ENCODE measurements at regions not wholly inside any gene's neighbourhood (a gene's known extent, or its start where the extent isn't known, plus 50 kb on each side); places are given as distances from the start of the nearest gene placed in this dataset.

DNA sequence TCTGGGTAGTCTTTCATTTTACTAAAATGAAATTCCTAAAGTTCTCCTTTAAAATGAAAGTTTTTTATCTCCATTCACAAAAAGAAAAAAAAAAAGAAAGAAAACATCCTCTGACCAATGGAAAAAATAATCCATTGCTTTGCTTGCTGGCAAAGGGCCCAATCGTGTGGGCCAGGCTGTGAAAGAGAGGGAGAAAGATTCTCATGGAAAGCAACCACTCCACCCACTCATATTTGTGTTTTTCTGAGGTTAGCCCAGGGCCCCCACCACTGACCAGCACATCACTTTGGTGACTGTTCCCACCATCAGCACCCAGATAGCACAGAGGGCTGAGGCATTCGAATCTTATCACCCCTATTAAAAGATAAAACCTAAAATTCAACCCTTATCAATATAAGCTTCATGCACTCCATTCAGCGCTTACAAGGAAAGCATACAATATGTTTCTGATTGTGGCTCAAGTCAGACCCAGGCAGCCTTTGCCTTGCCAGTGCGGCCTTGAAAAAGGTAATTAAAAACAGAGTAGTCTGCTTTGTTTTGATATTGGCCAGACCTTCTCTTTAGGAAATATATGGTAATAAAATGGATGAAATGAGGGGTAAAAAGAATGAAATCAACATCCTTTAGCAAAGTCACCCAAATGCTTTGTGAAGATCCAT lies 192.8 kb downstream of the ETS1 start:
- Histone ChIP-seq H3K9me3 (ENCODE audit: control insufficient read depth in 5 of 5, low read length in 5 of 5) (no peaks in the 10 kb centered on the region), H3K4me1 (ENCODE audit: control insufficient read depth in 5 of 5, insufficient read depth in 5 of 5, low read length in 5 of 5) (peaks cover 0 to 11% (median 9%) of the 10 kb centered on the region in 5 donors), H3K4me3 (ENCODE audit: low read depth in 1 of 5, low read length in 5 of 5) (no peak overlapping the region), H3K36me3 (ENCODE audit: control insufficient read depth in 5 of 5, insufficient read depth in 5 of 5, low read length in 5 of 5) (no peaks in the 10 kb centered on the region), H3K27me3 (ENCODE audit: control insufficient read depth in 5 of 5, insufficient read depth in 4 of 5, low read length in 5 of 5) (no peaks in the 10 kb centered on the region), H3K27ac (ENCODE audit: low read depth, low read length) (no peak overlapping the region), H3K9ac (ENCODE audit: low read length in 5 of 5) (no peak overlapping the region)

DNA sequence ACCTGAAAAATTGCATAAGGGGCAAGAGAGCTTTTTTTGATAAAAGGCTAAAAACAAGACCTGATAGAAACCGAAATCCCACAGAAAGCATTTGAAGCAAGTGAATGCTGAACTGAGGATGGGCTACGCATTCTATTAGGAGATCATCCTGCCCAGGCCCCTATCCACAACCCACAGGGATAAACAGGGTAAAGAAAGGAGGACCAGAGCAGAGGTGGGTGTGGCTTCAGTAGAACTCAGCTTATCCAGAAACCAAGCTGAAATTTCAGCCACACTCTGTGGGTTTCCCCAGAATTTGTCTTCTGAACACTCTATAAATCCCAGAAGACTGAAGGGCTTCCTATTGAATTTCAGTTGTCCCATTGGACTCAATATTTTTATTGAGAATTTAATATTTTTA lies 195.1 kb downstream of the ETS1 start:
- no peak overlapping the region for H3K27ac ChIP-seq (ENCODE audit: low read depth, low read length)
- H3K27me3 ChIP-seq (ENCODE audit: control insufficient read depth in 5 of 5, insufficient read depth in 4 of 5, low read length in 5 of 5) = no peaks in the 10 kb centered on the region
- no peaks in the 10 kb centered on the region for H3K9me3 ChIP-seq (ENCODE audit: control insufficient read depth in 5 of 5, low read length in 5 of 5)
- H3K4me1 ChIP-seq (ENCODE audit: control insufficient read depth in 5 of 5, insufficient read depth in 5 of 5, low read length in 5 of 5) = peaks cover 0 to 19% (median 4%) of the 10 kb centered on the region in 5 donors
- H3K36me3 ChIP-seq (ENCODE audit: control insufficient read depth in 5 of 5, insufficient read depth in 5 of 5, low read length in 5 of 5) = no peaks in the 10 kb centered on the region
- no peak overlapping the region for H3K9ac ChIP-seq (ENCODE audit: low read length in 5 of 5)
- H3K4me3 ChIP-seq (ENCODE audit: low read depth in 1 of 5, low read length in 5 of 5) = no peak overlapping the region

DNA sequence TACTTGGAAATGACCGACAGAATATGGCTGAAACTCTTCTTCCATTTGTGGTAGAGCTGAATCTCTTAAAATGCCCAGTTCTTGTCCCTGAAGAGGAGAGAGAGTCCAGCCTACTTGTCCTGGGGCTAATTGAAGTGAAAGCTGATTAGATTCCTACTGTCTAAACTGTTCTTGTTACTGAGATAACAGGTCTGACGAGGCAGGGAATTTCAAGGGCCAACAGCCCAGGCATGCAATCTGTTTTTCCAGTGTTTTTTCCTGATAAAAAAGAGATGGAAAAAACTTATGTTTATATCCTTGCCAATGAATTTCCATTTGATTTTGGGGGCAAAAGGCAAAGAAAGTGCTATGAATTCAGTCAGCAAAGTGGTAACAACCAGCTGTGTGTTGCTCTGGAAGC lies 195.5 kb downstream of the ETS1 start:
- Histone ChIP-seq H3K27ac (ENCODE audit: low read depth, low read length) (no peak overlapping the region), H3K9me3 (ENCODE audit: control insufficient read depth in 5 of 5, low read length in 5 of 5) (no peaks in the 10 kb centered on the region), H3K9ac (ENCODE audit: low read length in 5 of 5) (no peak overlapping the region), H3K27me3 (ENCODE audit: control insufficient read depth in 5 of 5, insufficient read depth in 4 of 5, low read length in 5 of 5) (no peaks in the 10 kb centered on the region), H3K36me3 (ENCODE audit: control insufficient read depth in 5 of 5, insufficient read depth in 5 of 5, low read length in 5 of 5) (no peaks in the 10 kb centered on the region), H3K4me3 (ENCODE audit: low read depth in 1 of 5, low read length in 5 of 5) (no peak overlapping the region), H3K4me1 (ENCODE audit: control insufficient read depth in 5 of 5, insufficient read depth in 5 of 5, low read length in 5 of 5) (peaks cover 0 to 19% (median 4%) of the 10 kb centered on the region in 5 donors)

DNA sequence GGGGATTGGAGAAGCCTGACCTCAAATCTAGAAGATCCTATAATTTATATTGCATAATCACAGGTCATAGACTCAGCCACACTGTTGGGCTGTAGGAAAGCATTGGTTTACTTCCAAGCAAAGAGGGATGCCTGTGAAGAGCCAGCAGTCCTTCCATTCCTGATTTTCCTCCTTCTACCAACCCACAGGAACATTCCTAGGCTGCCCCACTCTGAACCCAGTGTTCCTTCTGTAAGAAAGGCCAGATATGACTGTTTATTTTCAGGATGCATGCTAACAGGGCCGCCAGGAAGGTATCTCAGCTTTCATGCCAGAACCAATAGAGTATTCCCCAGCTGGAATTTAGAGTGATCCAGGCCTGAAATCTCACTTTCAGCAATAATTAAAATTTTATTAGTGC lies 197.1 kb downstream of the ETS1 start:
- Histone ChIP-seq H3K4me1 (ENCODE audit: control insufficient read depth in 5 of 5, insufficient read depth in 5 of 5, low read length in 5 of 5) (peaks cover 0 to 19% (median 4%) of the 10 kb centered on the region in 5 donors), H3K36me3 (ENCODE audit: control insufficient read depth in 5 of 5, insufficient read depth in 5 of 5, low read length in 5 of 5) (no peaks in the 10 kb centered on the region), H3K27me3 (ENCODE audit: control insufficient read depth in 5 of 5, insufficient read depth in 4 of 5, low read length in 5 of 5) (no peaks in the 10 kb centered on the region), H3K9me3 (ENCODE audit: control insufficient read depth in 5 of 5, low read length in 5 of 5) (no peaks in the 10 kb centered on the region), H3K27ac (ENCODE audit: low read depth, low read length) (no peak overlapping the region), H3K4me3 (ENCODE audit: low read depth in 1 of 5, low read length in 5 of 5) (no peak overlapping the region), H3K9ac (ENCODE audit: low read length in 5 of 5) (no peak overlapping the region)

DNA sequence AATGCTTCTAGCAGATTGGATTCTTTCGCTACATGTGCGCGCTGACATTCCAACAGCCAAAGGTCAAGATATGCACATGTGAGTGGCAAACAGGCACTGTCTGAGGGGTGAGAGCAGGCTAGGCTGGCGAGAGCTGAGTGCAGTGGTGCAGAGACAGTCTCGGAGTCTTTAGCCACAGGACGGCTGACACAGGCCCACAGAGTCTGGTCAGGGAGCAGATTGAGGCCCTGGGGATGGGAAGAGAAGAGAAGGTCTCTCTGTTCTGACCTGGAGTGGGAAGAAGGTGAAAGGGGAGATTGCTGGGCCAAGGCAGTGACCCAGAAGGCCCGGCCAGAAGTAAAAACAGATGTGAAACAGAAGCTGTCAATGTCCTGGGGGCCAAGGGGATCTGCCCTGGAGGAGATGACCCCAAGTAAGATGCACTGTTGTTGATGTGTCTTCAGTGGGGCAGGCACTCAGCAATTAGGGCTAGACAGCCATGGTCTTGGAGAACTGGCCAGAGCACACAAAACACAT lies 197.8 kb downstream of the ETS1 start:
- no peak overlapping the region for H3K4me3 ChIP-seq (ENCODE audit: low read depth in 1 of 5, low read length in 5 of 5)
- H3K4me1 ChIP-seq (ENCODE audit: control insufficient read depth in 5 of 5, insufficient read depth in 5 of 5, low read length in 5 of 5) = peaks cover 0 to 19% (median 4%) of the 10 kb centered on the region in 5 donors
- H3K27me3 ChIP-seq (ENCODE audit: control insufficient read depth in 5 of 5, insufficient read depth in 4 of 5, low read length in 5 of 5) = no peaks in the 10 kb centered on the region
- H3K36me3 ChIP-seq (ENCODE audit: control insufficient read depth in 5 of 5, insufficient read depth in 5 of 5, low read length in 5 of 5) = no peaks in the 10 kb centered on the region
- H3K9ac ChIP-seq (ENCODE audit: low read length in 5 of 5) = no peak overlapping the region
- no peak overlapping the region for H3K27ac ChIP-seq (ENCODE audit: low read depth, low read length)
- no peaks in the 10 kb centered on the region for H3K9me3 ChIP-seq (ENCODE audit: control insufficient read depth in 5 of 5, low read length in 5 of 5)

DNA sequence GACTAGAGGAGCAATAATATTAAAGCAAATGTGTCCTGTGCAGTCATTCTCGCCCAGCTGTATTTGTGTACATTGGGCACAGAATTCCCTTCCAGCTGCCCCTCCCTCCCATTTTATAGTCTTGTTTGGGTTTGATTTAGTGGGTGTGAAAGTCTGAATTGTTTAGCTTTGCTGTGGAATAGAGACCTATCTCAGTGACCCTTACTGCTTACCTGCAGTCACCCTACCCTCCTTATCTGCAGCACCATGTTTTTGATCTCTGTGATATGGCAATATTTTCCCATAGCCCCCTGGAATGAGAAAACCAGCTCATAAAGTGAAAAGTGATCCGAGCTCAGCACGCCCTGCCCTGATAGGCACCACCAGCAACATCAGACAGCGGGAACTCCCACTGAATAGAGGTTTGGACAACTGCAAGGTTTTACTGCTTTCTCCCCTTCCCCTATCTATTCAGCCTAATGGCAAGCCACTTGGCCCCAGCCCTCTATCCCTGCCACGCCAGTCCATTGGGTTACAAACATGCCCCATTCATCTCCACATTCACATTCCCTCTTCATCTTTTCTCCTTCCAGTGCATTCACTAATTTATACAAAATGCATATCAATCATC lies 199.0 kb downstream of the ETS1 start:
- Histone ChIP-seq H3K4me1 (ENCODE audit: control insufficient read depth in 5 of 5, insufficient read depth in 5 of 5, low read length in 5 of 5) (peaks cover 0 to 15% (median 0%) of the 10 kb centered on the region in 5 donors), H3K27ac (ENCODE audit: low read depth, low read length) (no peak overlapping the region), H3K4me3 (ENCODE audit: low read depth in 1 of 5, low read length in 5 of 5) (no peak overlapping the region), H3K27me3 (ENCODE audit: control insufficient read depth in 5 of 5, insufficient read depth in 4 of 5, low read length in 5 of 5) (no peaks in the 10 kb centered on the region), H3K9me3 (ENCODE audit: control insufficient read depth in 5 of 5, low read length in 5 of 5) (no peaks in the 10 kb centered on the region), H3K9ac (ENCODE audit: low read length in 5 of 5) (no peak overlapping the region), H3K36me3 (ENCODE audit: control insufficient read depth in 5 of 5, insufficient read depth in 5 of 5, low read length in 5 of 5) (no peaks in the 10 kb centered on the region)

DNA sequence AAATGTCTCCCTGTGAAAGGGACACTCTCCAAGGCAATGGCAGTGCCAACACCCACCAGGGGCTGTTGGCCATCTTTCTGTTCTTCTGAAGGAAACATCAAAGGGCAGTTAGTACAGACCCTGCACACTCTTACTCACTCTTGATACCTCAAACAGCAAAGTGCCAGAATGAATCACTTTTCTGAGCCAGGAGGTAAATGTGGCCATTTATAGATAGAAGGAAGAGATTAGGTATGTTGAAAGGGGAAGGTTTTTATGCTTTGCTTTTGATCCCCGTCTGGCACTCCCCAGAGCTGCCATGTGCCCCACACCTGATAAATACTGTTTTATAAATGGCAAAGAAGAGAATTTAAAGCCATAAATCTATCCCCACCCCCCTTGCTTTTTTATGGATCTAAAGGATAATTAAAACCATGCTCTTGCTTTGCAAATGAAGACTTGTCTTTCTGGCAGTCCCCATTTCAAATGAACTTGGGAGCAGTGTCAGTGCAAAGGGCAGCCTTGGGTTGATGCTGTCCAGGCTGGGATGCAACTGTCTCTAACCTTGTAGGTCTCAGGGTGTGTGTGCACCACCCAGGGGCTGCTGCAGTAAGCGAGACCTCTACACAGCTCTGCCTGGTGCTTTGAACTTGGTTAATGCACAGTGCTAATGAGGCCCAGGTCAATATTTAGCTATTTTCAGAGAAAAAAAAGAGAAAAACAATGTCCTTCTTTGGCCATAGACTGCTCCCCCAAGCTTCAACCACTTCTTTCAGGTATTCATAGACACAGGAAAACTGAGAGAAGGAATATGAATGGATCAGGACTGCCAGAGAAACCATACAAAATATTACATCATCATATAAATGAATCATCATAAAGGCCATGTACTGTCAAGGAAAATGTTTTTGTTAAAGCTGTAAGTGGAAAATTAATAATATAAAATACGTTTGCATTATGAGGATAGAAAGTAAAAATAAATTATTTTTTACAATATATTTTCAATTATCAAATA lies 207.5 kb downstream of the ETS1 start:
- peaks cover 0 to 7% (median 0%) of the 10 kb centered on the region in 5 donors for H3K9me3 ChIP-seq (ENCODE audit: control insufficient read depth in 5 of 5, low read length in 5 of 5)
- H3K4me3 ChIP-seq (ENCODE audit: low read depth in 1 of 5, low read length in 5 of 5) = no peak overlapping the region
- H3K9ac ChIP-seq (ENCODE audit: low read length in 5 of 5) = no peak overlapping the region
- H3K4me1 ChIP-seq (ENCODE audit: control insufficient read depth in 5 of 5, insufficient read depth in 5 of 5, low read length in 5 of 5) = no peaks in the 10 kb centered on the region
- no peak overlapping the region for H3K27ac ChIP-seq (ENCODE audit: low read depth, low read length)
- H3K36me3 ChIP-seq (ENCODE audit: control insufficient read depth in 5 of 5, insufficient read depth in 5 of 5, low read length in 5 of 5) = no peaks in the 10 kb centered on the region
- H3K27me3 ChIP-seq (ENCODE audit: control insufficient read depth in 5 of 5, insufficient read depth in 4 of 5, low read length in 5 of 5) = no peaks in the 10 kb centered on the region

DNA sequence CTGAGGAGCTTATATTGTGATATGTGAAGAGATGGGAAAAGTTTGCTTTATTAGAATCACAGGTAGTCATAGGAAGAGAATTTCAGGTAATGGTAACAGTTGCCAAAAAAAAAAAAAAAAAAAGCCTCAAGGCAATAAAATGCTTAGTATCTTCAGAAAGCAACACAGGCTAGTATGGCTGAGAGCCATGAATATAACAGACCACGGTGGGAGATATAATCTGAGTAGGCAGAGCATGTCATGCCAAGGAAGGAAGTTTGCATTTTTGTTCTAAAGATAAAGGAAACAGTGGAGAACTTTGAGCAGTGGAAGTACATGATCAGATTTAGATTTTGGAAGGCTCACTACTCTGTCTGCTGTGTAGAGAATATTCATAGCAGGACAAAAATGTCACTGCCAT lies 211.4 kb downstream of the ETS1 start:
- Histone ChIP-seq H3K27me3 (ENCODE audit: control insufficient read depth in 5 of 5, insufficient read depth in 4 of 5, low read length in 5 of 5) (no peaks in the 10 kb centered on the region), H3K36me3 (ENCODE audit: control insufficient read depth in 5 of 5, insufficient read depth in 5 of 5, low read length in 5 of 5) (no peaks in the 10 kb centered on the region), H3K4me3 (ENCODE audit: low read depth in 1 of 5, low read length in 5 of 5) (no peak overlapping the region), H3K9me3 (ENCODE audit: control insufficient read depth in 5 of 5, low read length in 5 of 5) (peaks cover 0 to 7% (median 0%) of the 10 kb centered on the region in 5 donors), H3K9ac (ENCODE audit: low read length in 5 of 5) (no peak overlapping the region), H3K4me1 (ENCODE audit: control insufficient read depth in 5 of 5, insufficient read depth in 5 of 5, low read length in 5 of 5) (no peaks in the 10 kb centered on the region), H3K27ac (ENCODE audit: low read depth, low read length) (no peak overlapping the region)

DNA sequence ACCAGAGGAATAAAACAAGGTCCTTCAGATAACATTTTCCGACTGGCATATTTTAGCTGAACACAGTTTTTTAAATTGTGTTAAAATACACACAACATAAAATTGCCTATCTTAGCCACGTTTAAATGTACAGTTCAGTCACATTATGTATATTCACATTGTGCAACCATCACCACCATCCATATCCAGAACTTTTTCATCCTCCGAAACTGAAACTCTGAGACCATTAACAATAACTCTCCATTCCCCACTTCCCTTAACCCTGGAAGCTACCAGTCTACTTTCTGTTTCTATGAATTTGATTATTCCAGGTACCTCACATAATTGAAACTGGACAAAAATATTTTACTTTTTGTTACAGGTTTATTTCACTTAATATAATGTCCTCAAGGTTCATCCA lies 213.3 kb downstream of the ETS1 start:
- H3K4me3 ChIP-seq (ENCODE audit: low read depth in 1 of 5, low read length in 5 of 5) = no peak overlapping the region

DNA sequence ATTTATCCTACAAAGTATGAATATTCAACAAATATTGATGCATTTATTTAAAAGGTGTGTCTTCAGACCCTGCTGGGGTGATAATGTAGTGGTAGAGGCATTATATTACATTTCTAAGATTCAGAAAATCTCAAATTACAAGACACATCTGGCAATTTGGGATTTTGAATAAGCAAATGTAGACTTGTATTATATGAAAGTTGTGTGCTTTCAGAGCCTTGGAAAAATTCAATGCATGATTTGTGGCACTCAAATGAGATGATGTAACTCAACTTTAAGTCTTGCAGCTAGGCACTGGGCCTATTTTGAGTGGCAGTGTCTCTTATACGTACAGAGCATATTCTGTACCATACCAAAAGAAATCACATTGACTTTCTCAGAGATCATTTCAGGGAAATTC lies 214.4 kb downstream of the ETS1 start:
- no peaks in the 10 kb centered on the region for H3K9me3 ChIP-seq (ENCODE audit: control insufficient read depth in 5 of 5, low read length in 5 of 5)
- no peaks in the 10 kb centered on the region for H3K36me3 ChIP-seq (ENCODE audit: control insufficient read depth in 5 of 5, insufficient read depth in 5 of 5, low read length in 5 of 5)
- H3K4me1 ChIP-seq (ENCODE audit: control insufficient read depth in 5 of 5, insufficient read depth in 5 of 5, low read length in 5 of 5) = no peaks in the 10 kb centered on the region
- no peak overlapping the region for H3K4me3 ChIP-seq (ENCODE audit: low read depth in 1 of 5, low read length in 5 of 5)
- H3K27me3 ChIP-seq (ENCODE audit: control insufficient read depth in 5 of 5, insufficient read depth in 4 of 5, low read length in 5 of 5) = no peaks in the 10 kb centered on the region
- H3K9ac ChIP-seq (ENCODE audit: low read length in 5 of 5) = no peak overlapping the region
- H3K27ac ChIP-seq (ENCODE audit: low read depth, low read length) = no peak overlapping the region

More for the DNA sequence above, 213.3 kb downstream of the ETS1 start:
- Histone ChIP-seq H3K27me3 (ENCODE audit: control insufficient read depth in 5 of 5, insufficient read depth in 4 of 5, low read length in 5 of 5) (no peaks in the 10 kb centered on the region), H3K9me3 (ENCODE audit: control insufficient read depth in 5 of 5, low read length in 5 of 5) (peaks cover 0 to 4% (median 0%) of the 10 kb centered on the region in 5 donors), H3K36me3 (ENCODE audit: control insufficient read depth in 5 of 5, insufficient read depth in 5 of 5, low read length in 5 of 5) (no peaks in the 10 kb centered on the region), H3K9ac (ENCODE audit: low read length in 5 of 5) (no peak overlapping the region), H3K4me1 (ENCODE audit: control insufficient read depth in 5 of 5, insufficient read depth in 5 of 5, low read length in 5 of 5) (no peaks in the 10 kb centered on the region), H3K27ac (ENCODE audit: low read depth, low read length) (no peak overlapping the region)
